ENCODE measurements at regions not wholly inside any gene's neighbourhood (a gene's known extent, or its start where the extent isn't known, plus 50 kb on each side); places are given as distances from the start of the nearest gene placed in this dataset.
A peak's percentile ranks its signal among the peaks of the same experiment; 100 is the strongest.

- no peak overlapping the region for H3K4me3 Mint-ChIP-seq (ENCODE audit: unreplicated experiment)
- H3K27ac Mint-ChIP-seq (ENCODE audit: unreplicated experiment) = no peak overlapping the region
- no peak for DNase-seq (ENCODE audit: low spot score)
- no peaks in the 10 kb centered on the region for H3K27me3 Mint-ChIP-seq (ENCODE audit: low read depth)
- no peak for TF ChIP-seq CTCF (IDR thresholded peaks at IDR 0.05)
- H3K4me1 Mint-ChIP-seq (ENCODE audit: low read depth) = no peaks in the 10 kb centered on the region
- H3K36me3 Mint-ChIP-seq (ENCODE audit: low read depth) = no peaks in the 10 kb centered on the region
- H3K9me3 Mint-ChIP-seq (ENCODE audit: low read depth) = peaks cover 5% of the 10 kb centered on the region
These were observed 175.9 kb upstream of the ETAA1 start for GRCh38 chr2:67221266-67221665.

GRCh38 chr2:67225287-67225973 is 171.7 kb upstream of the ETAA1 start:
- H3K9me3 Mint-ChIP-seq (ENCODE audit: low read depth) = no peaks in the 10 kb centered on the region
- H3K36me3 Mint-ChIP-seq (ENCODE audit: low read depth) = no peaks in the 10 kb centered on the region
- no peak for TF ChIP-seq CTCF (IDR thresholded peaks at IDR 0.05)
- H3K27me3 Mint-ChIP-seq (ENCODE audit: low read depth) = peaks cover 7% of the 10 kb centered on the region
- no peak overlapping the region for H3K27ac Mint-ChIP-seq (ENCODE audit: unreplicated experiment)
- no peaks in the 10 kb centered on the region for H3K4me1 Mint-ChIP-seq (ENCODE audit: low read depth)
- H3K4me3 Mint-ChIP-seq (ENCODE audit: unreplicated experiment) = no peak overlapping the region
- no peak for DNase-seq (ENCODE audit: low spot score)

GRCh38 chr2:67229706-67230105 is 167.4 kb upstream of the ETAA1 start:
- no peak overlapping the region for H3K27ac Mint-ChIP-seq (ENCODE audit: unreplicated experiment)
- H3K36me3 Mint-ChIP-seq (ENCODE audit: low read depth) = no peaks in the 10 kb centered on the region
- H3K4me3 Mint-ChIP-seq (ENCODE audit: unreplicated experiment) = no peak overlapping the region
- no peak for TF ChIP-seq CTCF (IDR thresholded peaks at IDR 0.05)
- peaks cover 16% of the 10 kb centered on the region for H3K27me3 Mint-ChIP-seq (ENCODE audit: low read depth)
- no peak for DNase-seq (ENCODE audit: low spot score)
- no peaks in the 10 kb centered on the region for H3K4me1 Mint-ChIP-seq (ENCODE audit: low read depth)
- no peaks in the 10 kb centered on the region for H3K9me3 Mint-ChIP-seq (ENCODE audit: low read depth)

GRCh38 chr2:67232936-67233335 is 164.2 kb upstream of the ETAA1 start:
- DNase-seq (ENCODE audit: low spot score) = no peak
- Mint-ChIP-seq H3K36me3 (ENCODE audit: low read depth) (peaks cover 2% of the 10 kb centered on the region), H3K27me3 (ENCODE audit: low read depth) (peaks cover 18% of the 10 kb centered on the region), H3K4me3 (ENCODE audit: unreplicated experiment) (no peak overlapping the region), H3K27ac (ENCODE audit: unreplicated experiment) (no peak overlapping the region), H3K4me1 (ENCODE audit: low read depth) (no peaks in the 10 kb centered on the region), H3K9me3 (ENCODE audit: low read depth) (no peaks in the 10 kb centered on the region)
- TF ChIP-seq CTCF (IDR thresholded peaks at IDR 0.05) = no peak

- H3K27ac Mint-ChIP-seq (ENCODE audit: unreplicated experiment) = no peak overlapping the region
- no peak overlapping the region for H3K4me3 Mint-ChIP-seq (ENCODE audit: unreplicated experiment)
- no peaks in the 10 kb centered on the region for H3K9me3 Mint-ChIP-seq (ENCODE audit: low read depth)
- DNase-seq (ENCODE audit: low spot score) = no peak
- H3K4me1 Mint-ChIP-seq (ENCODE audit: low read depth) = no peaks in the 10 kb centered on the region
- H3K36me3 Mint-ChIP-seq (ENCODE audit: low read depth) = peaks cover 2% of the 10 kb centered on the region
- H3K27me3 Mint-ChIP-seq (ENCODE audit: low read depth) = peaks cover 13% of the 10 kb centered on the region
- peak; percentile 75 for TF ChIP-seq CTCF (IDR thresholded peaks at IDR 0.05)
These were observed 162.7 kb upstream of the ETAA1 start for GRCh38 chr2:67234440-67234839.

All from chondrocyte (in vitro differentiated cells).